RWPE2 (cell line): ENCODE measurements at regions not wholly inside any gene's neighbourhood (a gene's known extent, or its start where the extent isn't known, plus 50 kb on each side); places are given as distances from the start of the nearest gene placed in this dataset.

Experiments used
- ATAC-seq: fragments of 200-7000 bp; cut with Tn5 transposase; 3 replicates; pipeline ENCODE4 v1.9.1; 2021; ENCODE audit warnings: low read depth
- DNase-seq: peaks from one replicate; pipeline ENCODE4 v3.0.0-alpha.2; 2020; ENCODE audit warnings: low spot score
- H3K27ac ChIP-seq: fragments of 450-650 bp; 2 replicates; pipeline ENCODE4 v1.5.1; 2017; ENCODE audit warnings: mild to moderate bottlenecking; ENCODE audit not compliant: poor library complexity, severe bottlenecking
- H3K27me3 ChIP-seq: fragments of 250-450 bp; sonication (Bioruptor Pico); 2 replicates; pipeline ENCODE4 v1.5.1; 2021; ENCODE audit warnings: mild to moderate bottlenecking, moderate library complexity; ENCODE audit not compliant: insufficient read depth, poor library complexity, severe bottlenecking
- H3K36me3 ChIP-seq: fragments of 250-450 bp; sonication (Bioruptor Pico); 2 replicates; pipeline ENCODE4 v1.5.1; 2020; ENCODE audit warnings: low read depth, mild to moderate bottlenecking, moderate library complexity
- H3K4me1 ChIP-seq: fragments of 250-450 bp; sonication (Bioruptor Pico); 2 replicates; pipeline ENCODE4 v1.5.1; 2021; ENCODE audit warnings: mild to moderate bottlenecking, moderate library complexity; ENCODE audit not compliant: insufficient read depth, poor library complexity, severe bottlenecking
- H3K4me3 ChIP-seq: fragments of 250-450 bp; sonication (Bioruptor Pico); 2 replicates; pipeline ENCODE4 v1.5.1; 2021; ENCODE audit warnings: mild to moderate bottlenecking, moderate library complexity; ENCODE audit not compliant: severe bottlenecking
- H3K9me3 ChIP-seq: fragments of 250-450 bp; sonication (Bioruptor Pico); 2 replicates; pipeline ENCODE4 v1.5.1; 2021; ENCODE audit warnings: mild to moderate bottlenecking, moderate library complexity; ENCODE audit not compliant: severe bottlenecking
- TF ChIP-seq, protein P1 (sequence below): fragments of 450-650 bp; IDR thresholded peaks from one replicate; pipeline ENCODE4 v1.5.1; 2017; ENCODE audit warnings: mild to moderate bottlenecking, moderate library complexity; ENCODE audit not compliant: poor library complexity, severe bottlenecking

GRCh38 chr15:46548989-46549388 is 914.2 kb downstream of the SQOR start:
- Histone ChIP-seq H3K4me3 (no peak overlapping the region), H3K36me3 (no peaks in the 10 kb centered on the region), H3K27me3 (peaks cover 8% of the 10 kb centered on the region), H3K4me1 (no peaks in the 10 kb centered on the region), H3K9me3 (no peaks in the 10 kb centered on the region), H3K27ac (no peak overlapping the region)
- no peak for DNase-seq
- TF ChIP-seq, protein P1, sequence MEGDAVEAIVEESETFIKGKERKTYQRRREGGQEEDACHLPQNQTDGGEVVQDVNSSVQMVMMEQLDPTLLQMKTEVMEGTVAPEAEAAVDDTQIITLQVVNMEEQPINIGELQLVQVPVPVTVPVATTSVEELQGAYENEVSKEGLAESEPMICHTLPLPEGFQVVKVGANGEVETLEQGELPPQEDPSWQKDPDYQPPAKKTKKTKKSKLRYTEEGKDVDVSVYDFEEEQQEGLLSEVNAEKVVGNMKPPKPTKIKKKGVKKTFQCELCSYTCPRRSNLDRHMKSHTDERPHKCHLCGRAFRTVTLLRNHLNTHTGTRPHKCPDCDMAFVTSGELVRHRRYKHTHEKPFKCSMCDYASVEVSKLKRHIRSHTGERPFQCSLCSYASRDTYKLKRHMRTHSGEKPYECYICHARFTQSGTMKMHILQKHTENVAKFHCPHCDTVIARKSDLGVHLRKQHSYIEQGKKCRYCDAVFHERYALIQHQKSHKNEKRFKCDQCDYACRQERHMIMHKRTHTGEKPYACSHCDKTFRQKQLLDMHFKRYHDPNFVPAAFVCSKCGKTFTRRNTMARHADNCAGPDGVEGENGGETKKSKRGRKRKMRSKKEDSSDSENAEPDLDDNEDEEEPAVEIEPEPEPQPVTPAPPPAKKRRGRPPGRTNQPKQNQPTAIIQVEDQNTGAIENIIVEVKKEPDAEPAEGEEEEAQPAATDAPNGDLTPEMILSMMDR, result no peak
- no peak for ATAC-seq

DNA sequence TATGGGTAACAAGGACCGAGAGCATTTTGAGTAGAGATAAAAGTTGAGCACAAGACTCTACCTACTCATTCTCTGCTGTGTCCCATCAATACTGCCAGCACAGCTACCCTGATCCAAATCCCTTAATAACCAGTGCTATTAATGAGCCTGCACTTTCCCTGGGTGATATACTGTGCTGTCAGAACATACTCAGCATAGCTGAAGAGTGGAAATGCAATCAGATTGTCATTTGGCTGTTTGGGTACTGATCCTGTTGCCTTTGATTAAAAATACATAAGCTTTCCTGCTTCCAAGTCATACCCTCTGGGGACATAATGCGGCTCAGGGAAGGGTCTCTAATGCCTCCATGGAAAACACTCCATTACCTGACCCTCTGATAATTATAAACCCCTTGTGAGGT is 917.5 kb downstream of the SQOR start:
- no peaks in the 10 kb centered on the region for H3K9me3 ChIP-seq
- ATAC-seq (no peak), DNase-seq (no peak)
- H3K27ac ChIP-seq, result no peak overlapping the region
- H3K36me3 ChIP-seq, result no peaks in the 10 kb centered on the region
- H3K4me1 ChIP-seq, result no peaks in the 10 kb centered on the region
- TF ChIP-seq, protein P1, result no peak
- peaks cover 4% of the 10 kb centered on the region for H3K27me3 ChIP-seq
- no peak overlapping the region for H3K4me3 ChIP-seq

DNA sequence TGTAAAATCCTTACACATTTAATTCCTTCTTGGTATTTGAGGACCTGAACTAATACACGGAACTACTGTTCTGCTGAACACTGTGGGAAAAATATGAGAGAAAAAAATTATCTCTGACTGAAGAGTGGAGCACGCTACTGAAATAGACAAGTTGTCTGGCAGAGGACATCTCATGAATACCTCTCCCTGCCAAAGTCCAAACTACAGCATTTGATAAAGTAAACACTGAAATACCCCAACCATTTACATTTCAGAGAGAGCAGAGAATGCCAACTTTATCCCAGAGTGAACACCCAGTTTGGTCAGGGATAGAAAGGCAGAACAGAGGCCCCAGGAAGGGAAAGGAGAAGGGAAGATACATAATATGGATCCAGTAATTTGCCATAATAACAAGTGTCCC is 920.7 kb downstream of the SQOR start:
- no peak overlapping the region for H3K4me3 ChIP-seq
- ATAC-seq, result no peak
- no peak for DNase-seq
- no peaks in the 10 kb centered on the region for H3K4me1 ChIP-seq
- H3K36me3 ChIP-seq, result no peaks in the 10 kb centered on the region
- TF ChIP-seq, protein P1, result no peak
- H3K9me3 ChIP-seq, result no peaks in the 10 kb centered on the region
- no peak overlapping the region for H3K27ac ChIP-seq
- no peaks in the 10 kb centered on the region for H3K27me3 ChIP-seq

DNA sequence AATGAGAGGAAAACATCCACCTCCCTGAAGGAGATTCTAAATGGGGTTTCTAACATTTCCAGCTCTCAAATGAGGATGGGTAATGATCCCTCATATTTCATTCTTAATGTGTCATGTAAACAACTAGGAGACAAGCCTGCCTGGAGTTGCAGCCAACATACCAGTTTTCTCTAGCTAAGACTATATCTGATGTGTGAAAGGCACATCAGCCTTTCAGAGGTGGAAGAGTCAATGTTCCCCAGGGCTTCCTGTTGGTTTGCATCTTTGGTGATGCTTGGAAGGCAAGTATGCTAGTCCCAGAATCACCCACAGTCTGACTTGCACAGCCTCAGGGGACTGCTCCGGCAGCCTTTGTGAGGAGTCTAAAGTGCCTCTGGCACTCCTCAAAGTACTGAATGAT is 921.2 kb downstream of the SQOR start:
- Histone ChIP-seq H3K36me3 (no peaks in the 10 kb centered on the region), H3K27ac (no peak overlapping the region), H3K27me3 (no peaks in the 10 kb centered on the region), H3K9me3 (no peaks in the 10 kb centered on the region), H3K4me1 (no peaks in the 10 kb centered on the region), H3K4me3 (no peak overlapping the region)
- TF ChIP-seq, protein P1, result no peak
- ATAC-seq, result no peak
- no peak for DNase-seq

GRCh38 chr15:46556559-46557379 is 921.9 kb downstream of the SQOR start:
- DNase-seq (no peak), ATAC-seq (no peak)
- Histone ChIP-seq H3K27me3 (no peaks in the 10 kb centered on the region), H3K4me1 (no peaks in the 10 kb centered on the region), H3K4me3 (no peak overlapping the region), H3K36me3 (no peaks in the 10 kb centered on the region), H3K9me3 (no peaks in the 10 kb centered on the region), H3K27ac (no peak overlapping the region)
- TF ChIP-seq, protein P1, result no peak
